GM13976 (cell line): ENCODE measurements at regions not wholly inside any gene's neighbourhood (a gene's known extent, or its start where the extent isn't known, plus 50 kb on each side); places are given as distances from the start of the nearest gene placed in this dataset.

Source experiments
- DNase-seq: peaks from one replicate; pipeline ENCODE4 v3.0.0; 2012; ENCODE audit warnings: low spot score
- CTCF ChIP-seq: IDR thresholded peaks from 2 replicates; pipeline ENCODE4 v1.5.1; 2012; ENCODE audit warnings: borderline replicate concordance, mild to moderate bottlenecking; ENCODE audit not compliant: insufficient read depth; ENCODE audit errors: extremely low read depth, missing control alignments, control extremely low read depth
- in situ Hi-C: fragments of 300-500 bp; cut with MboI; formaldehyde crosslinking; loops from one replicate; pipeline ENCODE4 v1.12.0; 2022; ENCODE audit warnings: low sequenced_read_pairs, mixed read lengths, inconsistent platforms; ENCODE audit not compliant: unreplicated experiment

- TF ChIP-seq CTCF = no peak
- in situ Hi-C loops = no loop called here
- no peak for DNase-seq
These were observed 324.9 kb upstream of the IRX4 start for GRCh38 chr5:2207416-2208238.

GRCh38 chr5:2207109-2207399, 324.3 kb upstream of the IRX4 start:
- no peak for TF ChIP-seq CTCF
- DNase-seq = no peak
- in situ Hi-C loops = no loop called here

GRCh38 chr5:2206293-2207108, 323.8 kb upstream of the IRX4 start:
- TF ChIP-seq CTCF = no peak
- DNase-seq = no peak
- in situ Hi-C loops = no loop called here

GRCh38 chr5:2205596-2206226, 323.0 kb upstream of the IRX4 start:
- in situ Hi-C loops = no loop called here
- no peak for TF ChIP-seq CTCF
- no peak for DNase-seq

GRCh38 chr5:2205185-2205585, 322.5 kb upstream of the IRX4 start:
- DNase-seq = no peak
- in situ Hi-C loops = no loop called here
- TF ChIP-seq CTCF = no peak

GRCh38 chr5:2204366-2205184, 321.9 kb upstream of the IRX4 start:
- no peak for TF ChIP-seq CTCF
- in situ Hi-C loops = no loop called here
- no peak for DNase-seq
